HG03571 (cell line): ENCODE measurements at regions not wholly inside any gene's neighbourhood (a gene's known extent, or its start where the extent isn't known, plus 50 kb on each side); places are given as distances from the start of the nearest gene placed in this dataset.

ENCODE experiments used
- ATAC-seq: cut with Tn5 transposase; IDR thresholded peaks from one replicate; pipeline ENCODE4 v1.9.1; 2021; ENCODE audit not compliant: unreplicated experiment

GRCh38 chr3:117725314-117725713 is 1015.7 kb downstream of the TUSC7 start:
- no peak for ATAC-seq

GRCh38 chr3:117726776-117727175 is 1017.2 kb downstream of the TUSC7 start:
- ATAC-seq: no peak

- no peak for ATAC-seq
These were observed 1018.6 kb downstream of the TUSC7 start for GRCh38 chr3:117728226-117728625.

- ATAC-seq: no peak
These were observed 1024.9 kb downstream of the TUSC7 start for GRCh38 chr3:117734496-117734895.

- ATAC-seq: no peak
These were observed 1026.0 kb downstream of the TUSC7 start for GRCh38 chr3:117735481-117736101.

- ATAC-seq: no peak
These were observed 1027.3 kb downstream of the TUSC7 start for GRCh38 chr3:117736846-117737245.

GRCh38 chr3:117743993-117744392 is 1034.4 kb downstream of the TUSC7 start:
- ATAC-seq: no peak

GRCh38 chr3:117744935-117745334 is 1035.4 kb downstream of the TUSC7 start:
- ATAC-seq: no peak

- no peak for ATAC-seq
These were observed 1035.9 kb downstream of the TUSC7 start for GRCh38 chr3:117745516-117745915.

GRCh38 chr3:117746066-117746465 is 1036.5 kb downstream of the TUSC7 start:
- no peak for ATAC-seq

GRCh38 chr3:117748131-117748530 is 1038.6 kb downstream of the TUSC7 start:
- no peak for ATAC-seq

GRCh38 chr3:117750674-117751269 is 1041.2 kb downstream of the TUSC7 start:
- no peak for ATAC-seq

GRCh38 chr3:117751651-117752050 is 1042.1 kb downstream of the TUSC7 start:
- ATAC-seq: no peak

GRCh38 chr3:117752984-117753717 is 1043.6 kb downstream of the TUSC7 start:
- ATAC-seq: no peak

- ATAC-seq: no peak
These were observed 1044.5 kb downstream of the TUSC7 start for GRCh38 chr3:117754058-117754457.

GRCh38 chr3:117754841-117755240 is 1045.3 kb downstream of the TUSC7 start:
- ATAC-seq: no peak

GRCh38 chr3:117756563-117756962 is 1047.0 kb downstream of the TUSC7 start:
- no peak for ATAC-seq

- no peak for ATAC-seq
These were observed 1052.4 kb downstream of the TUSC7 start for GRCh38 chr3:117761703-117762620.

GRCh38 chr3:117762621-117763037 is 1053.0 kb downstream of the TUSC7 start:
- ATAC-seq: no peak

GRCh38 chr3:117763561-117763960 is 1054.0 kb downstream of the TUSC7 start:
- no peak for ATAC-seq

GRCh38 chr3:117768581-117768980 is 1059.0 kb downstream of the TUSC7 start:
- no peak for ATAC-seq
